MCF 10A (cell line): ENCODE measurements at regions not wholly inside any gene's neighbourhood (a gene's known extent, or its start where the extent isn't known, plus 50 kb on each side); places are given as distances from the start of the nearest gene placed in this dataset.

ENCODE experiments used
- BruUV-seq: library from RNA; stranded (reverse); fragments of 400-500 nt; replicated peaks from 2 replicates; lab custom pipeline; 2021; lab: Mats Ljungman, UMichigan
- CTCF ChIA-PET: fragments of 300-600 bp; sonication (Branson Sonifier 250); formaldehyde crosslinking; extraction: SDS; loops from one replicate; lab custom pipeline; 2021; ENCODE audit warnings: antibody characterized with exemption, inconsistent platforms; lab: Yijun Ruan, JAX
- POLR2A ChIA-PET: fragments of 300-600, 350-650 bp; sonication (Branson Sonifier 250); formaldehyde crosslinking; extraction: SDS; loops from one replicate; lab custom pipeline; 2020; ENCODE audit warnings: antibody characterized with exemption, inconsistent platforms; lab: Yijun Ruan, JAX
- DNase-seq: peaks from one replicate; pipeline ENCODE4 v3.0.0-alpha.2; 2018; ENCODE audit not compliant: unreplicated experiment
- H3K27ac Mint-ChIP-seq: one replicate; pipeline ENCODE4 v1.8.0; 2022; ENCODE audit warnings: mild to moderate bottlenecking, low read depth, mixed read lengths; ENCODE audit not compliant: unreplicated experiment
- H3K27me3 Mint-ChIP-seq: one replicate; pipeline ENCODE4 v1.8.0; 2022; ENCODE audit warnings: mixed read lengths; ENCODE audit not compliant: insufficient read depth, unreplicated experiment
- H3K36me3 Mint-ChIP-seq: one replicate; pipeline ENCODE4 v1.8.0; 2022; ENCODE audit warnings: mild to moderate bottlenecking, moderate library complexity, mixed read lengths; ENCODE audit not compliant: insufficient read depth, unreplicated experiment
- H3K4me1 Mint-ChIP-seq: one replicate; pipeline ENCODE4 v1.8.0; 2022; ENCODE audit warnings: mixed read lengths; ENCODE audit not compliant: insufficient read depth, unreplicated experiment
- H3K4me3 Mint-ChIP-seq: one replicate; pipeline ENCODE4 v1.8.0; 2022; ENCODE audit warnings: mild to moderate bottlenecking, moderate library complexity, mixed read lengths; ENCODE audit not compliant: unreplicated experiment
- H3K9me3 Mint-ChIP-seq: one replicate; pipeline ENCODE4 v1.8.0; 2022; ENCODE audit warnings: mixed read lengths; ENCODE audit not compliant: unreplicated experiment
- CTCF ChIP-seq: fragments of 200-600 bp; IDR thresholded peaks from one replicate; pipeline ENCODE4 v1.8.0; 2022; ENCODE audit warnings: antibody characterized with exemption, mild to moderate bottlenecking; ENCODE audit not compliant: unreplicated experiment
- intact Hi-C: fragments of 100-400 bp; cut with micrococcal nuclease; formaldehyde crosslinking; loops from 2 replicates; pipeline ENCODE4 v1.14.1; 2022

- Mint-ChIP-seq H3K36me3 (no peaks in the 10 kb centered on the region), H3K4me1 (peaks cover 32% of the 10 kb centered on the region), H3K27ac (no peak overlapping the region), H3K27me3 (no peaks in the 10 kb centered on the region), H3K4me3 (no peak overlapping the region), H3K9me3 (no peaks in the 10 kb centered on the region)
- intact Hi-C loops = no loop called here
- TF ChIP-seq CTCF = no peak
- CTCF ChIA-PET = no interaction called here
- BruUV-seq = no TSS peak
- POLR2A ChIA-PET = interaction anchor here (0.9 kb wide), 1 partner anchor 10 kb away, joined by 3 read pairs; no protein-coding TSS in a partner anchor
- DNase-seq = peak; percentile 39
Measured at GRCh38 chr2:72035518-72036172, 112.0 kb downstream of the CYP26B1 start.

DNA sequence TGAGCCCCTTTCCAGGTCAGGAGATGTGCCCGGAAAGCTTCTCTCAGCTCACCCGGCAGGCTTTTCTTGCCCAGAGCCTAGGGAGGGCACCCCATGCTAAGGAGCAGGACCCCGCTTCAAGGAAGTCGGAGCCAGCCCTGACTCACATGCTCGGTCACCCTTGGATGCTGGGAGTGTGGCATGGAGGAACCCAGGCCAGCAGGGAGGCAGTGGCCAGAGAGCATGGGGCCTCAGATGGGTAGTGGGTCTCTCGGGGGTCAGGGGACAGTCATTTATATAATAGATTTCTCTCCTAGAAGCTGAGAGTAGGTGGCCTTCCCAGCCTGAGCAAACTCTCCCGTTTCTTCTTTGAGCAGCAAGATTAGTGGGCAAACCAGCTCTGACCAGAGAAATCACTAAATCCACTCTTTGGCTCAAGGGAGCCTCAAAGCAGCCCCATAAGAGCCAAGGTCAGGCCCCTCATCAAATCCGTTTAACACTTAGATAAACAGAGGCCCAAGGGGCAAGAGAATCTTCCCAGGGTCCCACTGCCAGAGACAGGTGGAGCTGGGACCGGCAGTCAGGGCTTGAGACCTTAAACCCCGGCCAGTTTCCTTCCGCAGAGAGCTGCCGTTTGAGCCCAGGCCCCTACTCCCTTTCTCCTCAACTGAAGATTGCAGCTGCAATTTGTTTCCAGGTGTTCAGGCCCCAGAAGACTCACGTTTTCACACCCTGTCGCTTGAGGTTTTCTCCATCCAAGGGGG is 113.1 kb downstream of the CYP26B1 start:
- Mint-ChIP-seq H3K4me1 (peaks cover 30% of the 10 kb centered on the region), H3K27me3 (no peaks in the 10 kb centered on the region)
- CTCF ChIA-PET = interaction anchor here (0.6 kb wide), 1 partner anchor 1417 kb away, joined by 3 read pairs; no protein-coding TSS in a partner anchor

GRCh38 chr2:72033636-72034035 is 114.0 kb downstream of the CYP26B1 start:
- no peak overlapping the region for H3K27ac Mint-ChIP-seq
- H3K36me3 Mint-ChIP-seq = no peaks in the 10 kb centered on the region
- no peaks in the 10 kb centered on the region for H3K9me3 Mint-ChIP-seq
- H3K27me3 Mint-ChIP-seq = no peaks in the 10 kb centered on the region
- no peak overlapping the region for H3K4me3 Mint-ChIP-seq
- TF ChIP-seq CTCF = no peak
- ChIA-PET CTCF (no interaction called here), POLR2A (interaction anchor here (1.4 kb wide), 1 partner anchor 8 kb away, joined by 9 read pairs; no protein-coding TSS in a partner anchor)
- H3K4me1 Mint-ChIP-seq = peaks cover 30% of the 10 kb centered on the region
- intact Hi-C loops = no loop called here
- no TSS peak for BruUV-seq
- peak; percentile 33 for DNase-seq

More for the DNA sequence above, 113.1 kb downstream of the CYP26B1 start:
- TF ChIP-seq CTCF = no peak
- intact Hi-C loops = no loop called here
- no TSS peak for BruUV-seq
- POLR2A ChIA-PET = interaction anchor here (0.9 kb wide), 1 partner anchor 9 kb away, joined by 3 read pairs; no protein-coding TSS in a partner anchor
- no peak for DNase-seq
- Mint-ChIP-seq H3K4me3 (no peak overlapping the region), H3K36me3 (no peaks in the 10 kb centered on the region), H3K9me3 (no peaks in the 10 kb centered on the region), H3K27ac (no peak overlapping the region)

DNA sequence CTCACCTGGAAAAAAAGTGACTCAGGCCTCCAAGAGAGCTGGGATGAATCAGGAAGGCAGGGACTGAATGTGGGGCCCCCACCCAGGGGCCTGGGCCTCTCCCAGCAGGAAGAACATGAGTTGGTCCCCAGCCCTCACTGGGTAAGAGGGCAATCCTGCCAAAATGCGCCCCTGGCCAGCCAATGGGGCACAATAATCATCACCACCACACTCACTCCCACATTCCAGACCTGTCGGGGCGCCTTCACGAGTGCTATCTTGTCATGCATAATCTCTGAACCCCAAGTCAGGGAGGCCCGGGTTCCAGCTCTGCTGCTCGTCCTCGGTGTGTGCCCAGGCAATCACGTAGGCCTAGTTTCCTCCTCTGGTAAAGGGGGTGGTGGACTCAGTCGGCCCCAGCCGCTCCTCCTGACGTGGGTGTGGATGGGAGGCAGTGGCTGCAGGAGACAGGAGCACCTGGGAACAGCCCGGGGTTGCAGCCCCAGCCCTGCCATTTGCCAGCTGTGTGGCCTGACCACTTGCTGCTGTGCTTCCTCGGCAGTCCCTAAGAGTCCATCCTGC is 115.1 kb downstream of the CYP26B1 start:
- H3K27me3 Mint-ChIP-seq = no peaks in the 10 kb centered on the region

More for the DNA sequence above, 115.1 kb downstream of the CYP26B1 start:
- Mint-ChIP-seq H3K36me3 (no peaks in the 10 kb centered on the region), H3K4me1 (peaks cover 35% of the 10 kb centered on the region), H3K4me3 (no peak overlapping the region), H3K27ac (no peak overlapping the region), H3K9me3 (no peaks in the 10 kb centered on the region)
- peak; percentile 58 for DNase-seq
- BruUV-seq = no TSS peak
- CTCF ChIA-PET = no interaction called here
- TF ChIP-seq CTCF = no peak
- intact Hi-C loops = no loop called here
- POLR2A ChIA-PET = interaction anchor here (0.6 to 1.4 kb wide), 2 partner anchors 9 to 80 kb away, joined by 3 to 9 read pairs; no protein-coding TSS in a partner anchor
